ENCODE measurements at regions not wholly inside any gene's neighbourhood (a gene's known extent, or its start where the extent isn't known, plus 50 kb on each side); places are given as distances from the start of the nearest gene placed in this dataset.

- Histone ChIP-seq H2BK15ac (ENCODE audit: low read length) (peak overlapping the region; percentile 61), H3K9ac (ENCODE audit: low read depth, low read length, poor library complexity) (no peak overlapping the region), H4K91ac (ENCODE audit: low read depth, low read length, poor library complexity) (no peak overlapping the region), H3K27me3 (ENCODE audit: control insufficient read depth in 3 of 3, insufficient read depth in 3 of 3, low read depth in 1 of 3, low read length in 3 of 3) (no peaks in the 10 kb centered on the region), H3K23ac (ENCODE audit: low read depth, low read length, poor library complexity) (no peak overlapping the region), H2BK5ac (ENCODE audit: low read length) (no peak overlapping the region), H3K27ac (replicated peaks; ENCODE audit: low read length) (no peak overlapping the region), H2BK12ac (ENCODE audit: low read length) (no peak overlapping the region), H3K18ac (ENCODE audit: low read length) (no peak overlapping the region), H2AK5ac (ENCODE audit: low read depth, low read length) (no peak overlapping the region), H3K14ac (ENCODE audit: low read length) (no peak overlapping the region), H3K4me2 (ENCODE audit: insufficient read depth, low read length, poor library complexity, severe bottlenecking) (no peak overlapping the region), H3K4me1 (ENCODE audit: control insufficient read depth in 2 of 2, insufficient read depth in 1 of 2, low read depth in 1 of 2, low read length in 2 of 2) (peaks cover 0 to 7% of the 10 kb centered on the region in 2 donors), H3K4me3 (ENCODE audit: low read length in 2 of 2) (no peak overlapping the region), H3K9me3 (replicated peaks in 1 of 2; ENCODE audit: control insufficient read depth in 2 of 2, insufficient read depth in 1 of 2, low read depth in 1 of 2, low read length in 2 of 2) (no peaks in the 10 kb centered on the region), H4K8ac (ENCODE audit: low read depth, low read length) (no peak overlapping the region), H3K36me3 (replicated peaks in 1 of 2; ENCODE audit: control insufficient read depth in 2 of 2, insufficient read depth in 2 of 2, low read length in 2 of 2) (no peaks in the 10 kb centered on the region), H2AFZ (ENCODE audit: low read length) (no peak overlapping the region), H3K79me1 (ENCODE audit: low read depth, low read length) (no peaks in the 10 kb centered on the region), H3K4ac (ENCODE audit: low read length) (no peak overlapping the region), H2BK120ac (ENCODE audit: low read depth, low read length) (no peak overlapping the region)
- WGBS, 2 donors (ENCODE audit: extremely low coverage in 2 of 2, insufficient read length in 2 of 2, insufficient replicate concordance in 1 of 2), result no CpG with 5 or more reads among the region's 7 CpGs
- DNase-seq (ENCODE audit: low spot score), result no peak
These were observed 743.4 kb downstream of the UQCRFS1 start for GRCh38 chr19:28469544-28469943.

GRCh38 chr19:28468701-28469459, 744.1 kb downstream of the UQCRFS1 start:
- Histone ChIP-seq H3K36me3 (replicated peaks in 1 of 2; ENCODE audit: control insufficient read depth in 2 of 2, insufficient read depth in 2 of 2, low read length in 2 of 2) (no peaks in the 10 kb centered on the region), H2AK5ac (ENCODE audit: low read depth, low read length) (no peak overlapping the region), H3K14ac (ENCODE audit: low read length) (no peak overlapping the region), H2BK15ac (ENCODE audit: low read length) (no peak overlapping the region), H2BK120ac (ENCODE audit: low read depth, low read length) (no peak overlapping the region), H3K4ac (ENCODE audit: low read length) (no peak overlapping the region), H4K8ac (ENCODE audit: low read depth, low read length) (no peak overlapping the region), H3K23ac (ENCODE audit: low read depth, low read length, poor library complexity) (no peak overlapping the region), H2BK12ac (ENCODE audit: low read length) (no peak overlapping the region), H3K18ac (ENCODE audit: low read length) (peak overlapping the region; percentile 32), H2AFZ (ENCODE audit: low read length) (no peak overlapping the region), H4K91ac (ENCODE audit: low read depth, low read length, poor library complexity) (no peak overlapping the region), H3K4me3 (ENCODE audit: low read length in 2 of 2) (no peak overlapping the region), H3K9ac (ENCODE audit: low read depth, low read length, poor library complexity) (no peak overlapping the region), H3K9me3 (replicated peaks in 1 of 2; ENCODE audit: control insufficient read depth in 2 of 2, insufficient read depth in 1 of 2, low read depth in 1 of 2, low read length in 2 of 2) (no peaks in the 10 kb centered on the region), H2BK5ac (ENCODE audit: low read length) (no peak overlapping the region), H3K79me1 (ENCODE audit: low read depth, low read length) (no peaks in the 10 kb centered on the region), H3K27ac (replicated peaks; ENCODE audit: low read length) (no peak overlapping the region), H3K4me2 (ENCODE audit: insufficient read depth, low read length, poor library complexity, severe bottlenecking) (no peak overlapping the region), H3K4me1 (ENCODE audit: control insufficient read depth in 2 of 2, insufficient read depth in 1 of 2, low read depth in 1 of 2, low read length in 2 of 2) (peaks cover 0 to 7% of the 10 kb centered on the region in 2 donors), H3K27me3 (ENCODE audit: control insufficient read depth in 3 of 3, insufficient read depth in 3 of 3, low read depth in 1 of 3, low read length in 3 of 3) (no peaks in the 10 kb centered on the region)
- WGBS, 2 donors (ENCODE audit: extremely low coverage in 2 of 2, insufficient read length in 2 of 2, insufficient replicate concordance in 1 of 2), result no CpG with 5 or more reads among the region's 17 CpGs
- DNase-seq (ENCODE audit: low spot score), result no peak

GRCh38 chr19:28466107-28467045, 746.6 kb downstream of the UQCRFS1 start:
- no peak overlapping the region for H2AFZ ChIP-seq (ENCODE audit: low read length)
- H3K4me3 ChIP-seq (ENCODE audit: low read length in 2 of 2), result no peak overlapping the region
- no CpG with 5 or more reads among the region's 9 CpGs for WGBS, 2 donors (ENCODE audit: extremely low coverage in 2 of 2, insufficient read length in 2 of 2, insufficient replicate concordance in 1 of 2)
- peaks cover 0 to 8% of the 10 kb centered on the region in 2 donors for H3K4me1 ChIP-seq (ENCODE audit: control insufficient read depth in 2 of 2, insufficient read depth in 1 of 2, low read depth in 1 of 2, low read length in 2 of 2)
- H3K14ac ChIP-seq (ENCODE audit: low read length), result no peak overlapping the region
- no peak overlapping the region for H3K4me2 ChIP-seq (ENCODE audit: insufficient read depth, low read length, poor library complexity, severe bottlenecking)
- H2BK12ac ChIP-seq (ENCODE audit: low read length), result no peak overlapping the region
- H3K9me3 ChIP-seq (replicated peaks in 1 of 2; ENCODE audit: control insufficient read depth in 2 of 2, insufficient read depth in 1 of 2, low read depth in 1 of 2, low read length in 2 of 2), result no peaks in the 10 kb centered on the region
- H4K8ac ChIP-seq (ENCODE audit: low read depth, low read length), result no peak overlapping the region
- H3K4ac ChIP-seq (ENCODE audit: low read length), result no peak overlapping the region
- H3K36me3 ChIP-seq (replicated peaks in 1 of 2; ENCODE audit: control insufficient read depth in 2 of 2, insufficient read depth in 2 of 2, low read length in 2 of 2), result no peaks in the 10 kb centered on the region
- no peak overlapping the region for H2AK5ac ChIP-seq (ENCODE audit: low read depth, low read length)
- no peaks in the 10 kb centered on the region for H3K27me3 ChIP-seq (ENCODE audit: control insufficient read depth in 3 of 3, insufficient read depth in 3 of 3, low read depth in 1 of 3, low read length in 3 of 3)
- H3K23ac ChIP-seq (ENCODE audit: low read depth, low read length, poor library complexity), result no peak overlapping the region
- DNase-seq (ENCODE audit: low spot score), result peak; percentile 64
- no peak overlapping the region for H2BK15ac ChIP-seq (ENCODE audit: low read length)
- no peak overlapping the region for H3K9ac ChIP-seq (ENCODE audit: low read depth, low read length, poor library complexity)
- no peaks in the 10 kb centered on the region for H3K79me1 ChIP-seq (ENCODE audit: low read depth, low read length)
- no peak overlapping the region for H2BK120ac ChIP-seq (ENCODE audit: low read depth, low read length)
- no peak overlapping the region for H2BK5ac ChIP-seq (ENCODE audit: low read length)
- H4K91ac ChIP-seq (ENCODE audit: low read depth, low read length, poor library complexity), result no peak overlapping the region
- no peak overlapping the region for H3K27ac ChIP-seq (replicated peaks; ENCODE audit: low read length)
- H3K18ac ChIP-seq (ENCODE audit: low read length), result no peak overlapping the region

Data from neuronal stem cell (in vitro differentiated cells).